ENCODE measurements at regions not wholly inside any gene's neighbourhood (a gene's known extent, or its start where the extent isn't known, plus 50 kb on each side); places are given as distances from the start of the nearest gene placed in this dataset.

GRCh38 chr5:143664623-143665022 is 147.3 kb upstream of the HMHB1 start:
- DNase-seq (ENCODE audit: low spot score): no peak

- DNase-seq (ENCODE audit: low spot score): no peak
Measured at GRCh38 chr5:143663872-143664271, 148.1 kb upstream of the HMHB1 start.

GRCh38 chr5:143662020-143662419 is 149.9 kb upstream of the HMHB1 start:
- DNase-seq (ENCODE audit: low spot score): no peak

GRCh38 chr5:143660625-143661024 is 151.3 kb upstream of the HMHB1 start:
- DNase-seq (ENCODE audit: low spot score): no peak

- DNase-seq (ENCODE audit: low spot score): no peak
Measured at GRCh38 chr5:143659599-143660238, 152.2 kb upstream of the HMHB1 start.

- DNase-seq (ENCODE audit: low spot score): no peak
Measured at GRCh38 chr5:143658956-143659355, 153.0 kb upstream of the HMHB1 start.

- no peak for DNase-seq (ENCODE audit: low spot score)
Measured at GRCh38 chr5:143657647-143658285, 154.2 kb upstream of the HMHB1 start.

GRCh38 chr5:143653766-143654282 is 158.1 kb upstream of the HMHB1 start:
- DNase-seq (ENCODE audit: low spot score): no peak

- no peak for DNase-seq (ENCODE audit: low spot score)
Measured at GRCh38 chr5:143653256-143653655, 158.7 kb upstream of the HMHB1 start.

GRCh38 chr5:143652108-143652700 is 159.8 kb upstream of the HMHB1 start:
- no peak for DNase-seq (ENCODE audit: low spot score)

GRCh38 chr5:143649937-143650621 is 161.9 kb upstream of the HMHB1 start:
- DNase-seq (ENCODE audit: low spot score): no peak

GRCh38 chr5:143648696-143649095 is 163.3 kb upstream of the HMHB1 start:
- DNase-seq (ENCODE audit: low spot score): no peak

GRCh38 chr5:143646961-143647360 is 165.0 kb upstream of the HMHB1 start:
- DNase-seq (ENCODE audit: low spot score): no peak

GRCh38 chr5:143645356-143645755 is 166.6 kb upstream of the HMHB1 start:
- DNase-seq (ENCODE audit: low spot score): no peak

GRCh38 chr5:143644727-143645126 is 167.2 kb upstream of the HMHB1 start:
- no peak for DNase-seq (ENCODE audit: low spot score)

GRCh38 chr5:143642791-143643190 is 169.2 kb upstream of the HMHB1 start:
- DNase-seq (ENCODE audit: low spot score): no peak

GRCh38 chr5:143641549-143642355 is 170.2 kb upstream of the HMHB1 start:
- no peak for DNase-seq (ENCODE audit: low spot score)

GRCh38 chr5:143638654-143639053 is 173.3 kb upstream of the HMHB1 start:
- DNase-seq (ENCODE audit: low spot score): no peak

- DNase-seq (ENCODE audit: low spot score): no peak
Measured at GRCh38 chr5:143636931-143637528, 174.9 kb upstream of the HMHB1 start.

GRCh38 chr5:143635888-143636287 is 176.1 kb upstream of the HMHB1 start:
- DNase-seq (ENCODE audit: low spot score): no peak

GRCh38 chr5:143635146-143635752 is 176.7 kb upstream of the HMHB1 start:
- DNase-seq (ENCODE audit: low spot score): no peak
